OCI-LY3 (cell line): ENCODE measurements at regions not wholly inside any gene's neighbourhood (a gene's known extent, or its start where the extent isn't known, plus 50 kb on each side); places are given as distances from the start of the nearest gene placed in this dataset.

Source experiments
- H2AFZ ChIP-seq: fragments of 200-600, 300-600 bp; shearing (Covaris generic); 2 replicates; pipeline ENCODE4 v1.6.0; 2014; ENCODE audit warnings: antibody characterized with exemption, low read depth, low read length
- H3K27ac ChIP-seq: fragments of 200-600, 300-600 bp; sonication (generic); 2 replicates; pipeline ENCODE4 v1.5.1; 2014; ENCODE audit warnings: mild to moderate bottlenecking, low read length, moderate library complexity, mixed read lengths
- H3K27me3 ChIP-seq: fragments of 200-600, 300-600 bp; sonication (generic); 2 replicates; pipeline ENCODE4 v1.6.1; 2014; ENCODE audit warnings: low read depth, low read length, mixed read lengths
- H3K36me3 ChIP-seq: fragments of 200-600, 300-600 bp; sonication (generic); replicated peaks from 2 replicates; pipeline ENCODE3; 2014; ENCODE audit warnings: low read depth, low read length, mixed read lengths
- H3K4me1 ChIP-seq: fragments of 300-600, 200-600 bp; sonication (generic); 2 replicates; pipeline ENCODE4 v1.6.1; 2014; ENCODE audit warnings: low read length, mixed read lengths
- H3K4me2 ChIP-seq: fragments of 200-600, 300-600 bp; sonication (generic); 2 replicates; pipeline ENCODE4 v1.6.1; 2014; ENCODE audit warnings: low read length, mixed read lengths
- H3K4me3 ChIP-seq: fragments of 300-600, 200-600 bp; sonication (generic); 2 replicates; pipeline ENCODE4 v1.5.1; 2014; ENCODE audit warnings: antibody characterized with exemption, mild to moderate bottlenecking, low read length, moderate library complexity
- H3K79me2 ChIP-seq: fragments of 300-600, 200-600 bp; shearing (Covaris generic); 2 replicates; pipeline ENCODE4 v1.6.1; 2014; ENCODE audit warnings: mild to moderate bottlenecking, low read length, mixed read lengths
- H3K9ac ChIP-seq: fragments of 300-600, 200-600 bp; shearing (Covaris generic); 2 replicates; pipeline ENCODE4 v1.6.0; 2014; ENCODE audit warnings: mild to moderate bottlenecking, low read length, moderate library complexity
- H3K9me3 ChIP-seq: fragments of 200-600, 300-600 bp; shearing (Covaris generic); 2 replicates; pipeline ENCODE4 v1.6.1; 2014; ENCODE audit warnings: low read length, mixed read lengths; ENCODE audit not compliant: insufficient read depth
- H4K20me1 ChIP-seq: fragments of 200-600, 300-600 bp; sonication (generic); 2 replicates; pipeline ENCODE4 v1.6.1; 2016; ENCODE audit warnings: low read length, mixed read lengths; ENCODE audit not compliant: insufficient read depth
- EZH2phosphoT487 ChIP-seq: fragments of 200-600 bp; shearing (Covaris generic); IDR thresholded peaks from 2 replicates; pipeline ENCODE4 v1.6.1; 2018; ENCODE audit warnings: antibody characterized with exemption, mixed run types, low read depth
- TF ChIP-seq, protein P1 (sequence below): fragments of 200-600, 300-600 bp; sonication (generic); IDR thresholded peaks from 2 replicates; pipeline ENCODE4 v1.5.1; 2014; ENCODE audit warnings: antibody characterized with exemption, low read length, low read depth

- Histone ChIP-seq H2AFZ (no peak overlapping the region), H3K27me3 (no peaks in the 10 kb centered on the region), H3K4me1 (no peaks in the 10 kb centered on the region), H3K36me3 (no peaks in the 10 kb centered on the region), H3K79me2 (no peaks in the 10 kb centered on the region), H3K4me3 (no peak overlapping the region), H3K4me2 (no peak overlapping the region), H3K9ac (no peak overlapping the region), H3K27ac (no peak overlapping the region), H4K20me1 (no peaks in the 10 kb centered on the region), H3K9me3 (no peaks in the 10 kb centered on the region)
- TF ChIP-seq EZH2phosphoT487: no peak
- TF ChIP-seq, protein P1, sequence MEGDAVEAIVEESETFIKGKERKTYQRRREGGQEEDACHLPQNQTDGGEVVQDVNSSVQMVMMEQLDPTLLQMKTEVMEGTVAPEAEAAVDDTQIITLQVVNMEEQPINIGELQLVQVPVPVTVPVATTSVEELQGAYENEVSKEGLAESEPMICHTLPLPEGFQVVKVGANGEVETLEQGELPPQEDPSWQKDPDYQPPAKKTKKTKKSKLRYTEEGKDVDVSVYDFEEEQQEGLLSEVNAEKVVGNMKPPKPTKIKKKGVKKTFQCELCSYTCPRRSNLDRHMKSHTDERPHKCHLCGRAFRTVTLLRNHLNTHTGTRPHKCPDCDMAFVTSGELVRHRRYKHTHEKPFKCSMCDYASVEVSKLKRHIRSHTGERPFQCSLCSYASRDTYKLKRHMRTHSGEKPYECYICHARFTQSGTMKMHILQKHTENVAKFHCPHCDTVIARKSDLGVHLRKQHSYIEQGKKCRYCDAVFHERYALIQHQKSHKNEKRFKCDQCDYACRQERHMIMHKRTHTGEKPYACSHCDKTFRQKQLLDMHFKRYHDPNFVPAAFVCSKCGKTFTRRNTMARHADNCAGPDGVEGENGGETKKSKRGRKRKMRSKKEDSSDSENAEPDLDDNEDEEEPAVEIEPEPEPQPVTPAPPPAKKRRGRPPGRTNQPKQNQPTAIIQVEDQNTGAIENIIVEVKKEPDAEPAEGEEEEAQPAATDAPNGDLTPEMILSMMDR: no peak
Measured at GRCh38 chr3:18870074-18870640, 278.2 kb upstream of the KCNH8 start.

- no peak overlapping the region for H3K9ac ChIP-seq
- H2AFZ ChIP-seq: no peak overlapping the region
- H3K9me3 ChIP-seq: no peaks in the 10 kb centered on the region
- no peak for TF ChIP-seq EZH2phosphoT487
- TF ChIP-seq, protein P1: no peak
- no peak overlapping the region for H3K4me2 ChIP-seq
- H3K27ac ChIP-seq: no peak overlapping the region
- H3K79me2 ChIP-seq: no peaks in the 10 kb centered on the region
- H3K4me1 ChIP-seq: 0 out of 2 replicates have a peak, but pooled peaks cover 3% of the 10 kb centered on the region
- H3K27me3 ChIP-seq: no peaks in the 10 kb centered on the region
- H3K36me3 ChIP-seq: no peaks in the 10 kb centered on the region
- H4K20me1 ChIP-seq: no peaks in the 10 kb centered on the region
- H3K4me3 ChIP-seq: no peak overlapping the region
Measured at GRCh38 chr3:18868911-18869689, 279.2 kb upstream of the KCNH8 start.

GRCh38 chr3:18866899-18867298, 281.4 kb upstream of the KCNH8 start:
- Histone ChIP-seq H3K9ac (no peak overlapping the region), H3K4me2 (no peak overlapping the region), H3K9me3 (no peaks in the 10 kb centered on the region), H3K4me3 (no peak overlapping the region), H3K36me3 (no peaks in the 10 kb centered on the region), H3K4me1 (0 out of 2 replicates have a peak, but pooled peaks cover 3% of the 10 kb centered on the region), H2AFZ (no peak overlapping the region), H3K79me2 (no peaks in the 10 kb centered on the region), H3K27me3 (no peaks in the 10 kb centered on the region), H4K20me1 (no peaks in the 10 kb centered on the region), H3K27ac (no peak overlapping the region)
- TF ChIP-seq EZH2phosphoT487: no peak
- TF ChIP-seq, protein P1: no peak

GRCh38 chr3:18864933-18865731, 283.2 kb upstream of the KCNH8 start:
- Histone ChIP-seq H3K4me3 (no peak overlapping the region), H2AFZ (no peak overlapping the region), H3K27ac (no peak overlapping the region), H3K4me2 (no peak overlapping the region), H3K27me3 (no peaks in the 10 kb centered on the region), H4K20me1 (no peaks in the 10 kb centered on the region), H3K4me1 (0 out of 2 replicates have a peak, but pooled peaks cover 3% of the 10 kb centered on the region), H3K36me3 (no peaks in the 10 kb centered on the region), H3K79me2 (no peaks in the 10 kb centered on the region), H3K9ac (no peak overlapping the region), H3K9me3 (no peaks in the 10 kb centered on the region)
- TF ChIP-seq, protein P1: no peak
- no peak for TF ChIP-seq EZH2phosphoT487
